WERI-Rb-1 (cell line): ENCODE measurements at regions not wholly inside any gene's neighbourhood (a gene's known extent, or its start where the extent isn't known, plus 50 kb on each side); places are given as distances from the start of the nearest gene placed in this dataset.

Experiments
- DNase-seq: peaks from one replicate; pipeline ENCODE4 v3.0.0-alpha.2; 2020
- H3K27ac ChIP-seq: fragments of 250-450 bp; sonication (Bioruptor Pico); 2 replicates; pipeline ENCODE4 v1.5.1; 2020; ENCODE audit warnings: mild to moderate bottlenecking, moderate library complexity
- H3K27me3 ChIP-seq: fragments of 250-450 bp; sonication (Bioruptor Pico); 2 replicates; pipeline ENCODE4 v1.5.1; 2021; ENCODE audit warnings: mild to moderate bottlenecking, low read depth, moderate library complexity; ENCODE audit not compliant: insufficient read depth, severe bottlenecking
- H3K36me3 ChIP-seq: fragments of 250-450 bp; sonication (Bioruptor Pico); 2 replicates; pipeline ENCODE4 v1.5.1; 2020; ENCODE audit warnings: mild to moderate bottlenecking, moderate library complexity
- H3K4me3 ChIP-seq: 2 replicates; pipeline ENCODE4 v1.5.1; 2011; ENCODE audit warnings: low read depth, mild to moderate bottlenecking, control low read depth, low read length
- H3K9me3 ChIP-seq: fragments of 250-450 bp; sonication (Bioruptor Pico); 2 replicates; pipeline ENCODE4 v1.5.1; 2021; ENCODE audit warnings: mild to moderate bottlenecking, moderate library complexity; ENCODE audit not compliant: severe bottlenecking
- TF ChIP-seq, protein P1 (sequence below): IDR thresholded peaks from 2 replicates; pipeline ENCODE4 v1.5.1; 2011; ENCODE audit warnings: low read depth, mild to moderate bottlenecking, control low read depth, inconsistent platforms, low read length

DNA sequence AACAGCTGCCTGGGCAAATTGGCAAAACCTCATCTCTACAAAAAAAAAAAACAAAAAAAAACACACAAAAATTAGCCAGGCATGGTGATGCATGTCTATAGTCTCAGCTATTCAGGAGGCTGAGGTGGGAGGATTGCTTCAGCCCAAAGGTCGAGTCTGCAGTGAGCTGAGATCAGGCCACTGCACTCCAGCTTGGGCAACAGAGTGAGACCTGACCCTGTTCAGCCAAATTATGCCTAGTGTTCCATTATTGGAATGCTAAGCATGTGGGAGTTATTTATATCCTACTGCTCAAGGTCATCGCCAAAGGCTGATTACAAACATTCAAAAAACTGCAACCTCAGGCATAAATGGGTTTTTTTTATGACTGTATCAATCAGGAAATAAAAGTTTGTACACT, 1251.0 kb upstream of the PCDH9 start:
- Histone ChIP-seq H3K27ac (no peak overlapping the region), H3K4me3 (no peak overlapping the region)
- DNase-seq: no peak

GRCh38 chr13:68473834-68474326, 1243.7 kb upstream of the PCDH9 start:
- DNase-seq: no peak
- TF ChIP-seq, protein P1, sequence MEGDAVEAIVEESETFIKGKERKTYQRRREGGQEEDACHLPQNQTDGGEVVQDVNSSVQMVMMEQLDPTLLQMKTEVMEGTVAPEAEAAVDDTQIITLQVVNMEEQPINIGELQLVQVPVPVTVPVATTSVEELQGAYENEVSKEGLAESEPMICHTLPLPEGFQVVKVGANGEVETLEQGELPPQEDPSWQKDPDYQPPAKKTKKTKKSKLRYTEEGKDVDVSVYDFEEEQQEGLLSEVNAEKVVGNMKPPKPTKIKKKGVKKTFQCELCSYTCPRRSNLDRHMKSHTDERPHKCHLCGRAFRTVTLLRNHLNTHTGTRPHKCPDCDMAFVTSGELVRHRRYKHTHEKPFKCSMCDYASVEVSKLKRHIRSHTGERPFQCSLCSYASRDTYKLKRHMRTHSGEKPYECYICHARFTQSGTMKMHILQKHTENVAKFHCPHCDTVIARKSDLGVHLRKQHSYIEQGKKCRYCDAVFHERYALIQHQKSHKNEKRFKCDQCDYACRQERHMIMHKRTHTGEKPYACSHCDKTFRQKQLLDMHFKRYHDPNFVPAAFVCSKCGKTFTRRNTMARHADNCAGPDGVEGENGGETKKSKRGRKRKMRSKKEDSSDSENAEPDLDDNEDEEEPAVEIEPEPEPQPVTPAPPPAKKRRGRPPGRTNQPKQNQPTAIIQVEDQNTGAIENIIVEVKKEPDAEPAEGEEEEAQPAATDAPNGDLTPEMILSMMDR: no peak
- Histone ChIP-seq H3K27ac (no peak overlapping the region), H3K4me3 (no peak overlapping the region), H3K9me3 (no peaks in the 10 kb centered on the region), H3K36me3 (no peaks in the 10 kb centered on the region), H3K27me3 (no peaks in the 10 kb centered on the region)

More for the DNA sequence above, 1251.0 kb upstream of the PCDH9 start:
- no peaks in the 10 kb centered on the region for H3K36me3 ChIP-seq
- no peaks in the 10 kb centered on the region for H3K27me3 ChIP-seq
- TF ChIP-seq, protein P1: no peak
- H3K9me3 ChIP-seq: no peaks in the 10 kb centered on the region

DNA sequence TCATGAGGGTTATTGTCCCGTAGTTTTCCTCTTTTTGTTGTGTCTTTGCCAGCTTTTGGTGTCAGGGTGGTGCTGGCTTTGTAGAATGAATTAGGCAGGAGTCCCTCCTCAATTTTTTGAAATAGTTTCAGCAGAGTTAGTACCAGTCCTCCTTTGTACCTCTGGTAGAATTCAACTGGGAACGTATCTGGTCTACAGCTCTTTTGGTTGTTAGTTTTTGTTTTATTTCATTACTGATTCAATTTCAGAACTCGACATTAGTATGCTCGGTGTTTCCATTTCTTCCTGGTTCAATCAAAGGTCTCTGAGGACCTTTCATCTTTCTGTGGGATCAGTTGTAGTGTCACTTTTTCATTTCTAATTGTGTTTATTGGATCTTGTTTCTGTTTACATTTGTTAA, 1237.0 kb upstream of the PCDH9 start:
- H3K4me3 ChIP-seq: no peak overlapping the region
- no peaks in the 10 kb centered on the region for H3K27me3 ChIP-seq
- H3K27ac ChIP-seq: no peak overlapping the region
- no peaks in the 10 kb centered on the region for H3K36me3 ChIP-seq
- TF ChIP-seq, protein P1: no peak
- H3K9me3 ChIP-seq: no peaks in the 10 kb centered on the region
- DNase-seq: no peak

GRCh38 chr13:68440874-68441273, 1210.7 kb upstream of the PCDH9 start:
- TF ChIP-seq, protein P1: no peak
- H3K27ac ChIP-seq: no peak overlapping the region
- no peak for DNase-seq

GRCh38 chr13:68439817-68440216, 1209.7 kb upstream of the PCDH9 start:
- no peak for DNase-seq
- H3K4me3 ChIP-seq: no peak overlapping the region
- TF ChIP-seq, protein P1: no peak
- H3K36me3 ChIP-seq: no peaks in the 10 kb centered on the region
- no peak overlapping the region for H3K27ac ChIP-seq
- no peaks in the 10 kb centered on the region for H3K27me3 ChIP-seq
- no peaks in the 10 kb centered on the region for H3K9me3 ChIP-seq

More at GRCh38 chr13:68440874-68441273, 1210.7 kb upstream of the PCDH9 start:
- Histone ChIP-seq H3K36me3 (no peaks in the 10 kb centered on the region), H3K27me3 (no peaks in the 10 kb centered on the region), H3K4me3 (no peak overlapping the region), H3K9me3 (no peaks in the 10 kb centered on the region)

DNA sequence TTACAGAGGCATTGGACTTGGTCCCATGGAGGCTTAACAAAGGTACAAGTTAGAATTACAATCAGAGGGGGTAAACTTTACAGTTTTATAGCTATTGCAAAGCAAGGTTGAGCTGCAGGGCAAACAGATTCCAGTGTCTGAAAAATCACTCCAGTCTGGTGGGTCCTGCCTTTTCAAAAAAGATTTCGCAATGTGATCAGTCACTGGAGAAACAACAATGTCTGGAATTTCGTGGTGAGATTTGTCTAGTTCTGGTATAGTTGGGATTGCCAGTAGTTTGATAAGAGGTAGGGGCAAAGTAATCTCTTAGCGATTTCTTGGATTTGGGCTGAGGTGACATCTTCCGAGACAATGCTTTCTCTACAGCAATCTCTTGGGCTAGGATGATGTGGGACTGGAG, 1198.2 kb upstream of the PCDH9 start:
- Histone ChIP-seq H3K9me3 (no peaks in the 10 kb centered on the region), H3K36me3 (no peaks in the 10 kb centered on the region), H3K27ac (no peak overlapping the region), H3K4me3 (no peak overlapping the region), H3K27me3 (no peaks in the 10 kb centered on the region)
- TF ChIP-seq, protein P1: no peak
- DNase-seq: no peak
